ENCODE measurements at regions not wholly inside any gene's neighbourhood (a gene's known extent, or its start where the extent isn't known, plus 50 kb on each side); places are given as distances from the start of the nearest gene placed in this dataset.

DNA sequence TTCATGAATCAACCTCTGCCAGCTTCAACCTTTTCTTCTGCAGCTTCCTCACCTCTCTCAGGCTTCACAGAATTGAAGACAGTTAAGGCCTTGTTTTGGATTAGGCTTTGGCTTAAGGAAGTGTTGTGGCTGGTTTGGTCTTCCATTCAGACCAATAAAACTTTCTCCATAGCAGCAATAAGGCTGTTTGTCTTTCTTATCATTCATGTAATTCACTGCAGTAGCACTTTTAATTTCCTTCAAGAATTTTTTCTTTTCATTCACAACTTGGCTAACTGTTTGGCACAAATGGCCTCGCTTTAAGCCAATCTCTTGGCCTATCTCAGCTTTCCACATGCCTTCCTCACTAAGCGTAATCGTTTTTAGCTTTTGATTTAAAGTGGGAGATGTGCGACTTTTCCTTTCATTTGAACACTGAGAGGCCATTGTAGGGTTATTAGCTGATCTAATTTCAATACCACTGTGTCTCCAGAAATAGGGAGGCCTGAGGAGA is 229.5 kb downstream of the IPO8 start:
- H3K4me1 ChIP-seq (ENCODE audit: insufficient read depth, low read length), result no peaks in the 10 kb centered on the region
- no peaks in the 10 kb centered on the region for H3K79me2 ChIP-seq (ENCODE audit: low read length)
- no peaks in the 10 kb centered on the region for H3K9me3 ChIP-seq (ENCODE audit: low read length)
- H3K9me2 ChIP-seq (replicated peaks; ENCODE audit: low read length), result no peaks in the 10 kb centered on the region
- TF ChIP-seq EZH2phosphoT487 (IDR thresholded peaks at IDR 0.05; ENCODE audit: borderline replicate concordance, low read length) (no peak), EZH2 (IDR thresholded peaks at IDR 0.05; ENCODE audit: low read length, unreplicated experiment) (no peak)
- TF ChIP-seq, protein P1, sequence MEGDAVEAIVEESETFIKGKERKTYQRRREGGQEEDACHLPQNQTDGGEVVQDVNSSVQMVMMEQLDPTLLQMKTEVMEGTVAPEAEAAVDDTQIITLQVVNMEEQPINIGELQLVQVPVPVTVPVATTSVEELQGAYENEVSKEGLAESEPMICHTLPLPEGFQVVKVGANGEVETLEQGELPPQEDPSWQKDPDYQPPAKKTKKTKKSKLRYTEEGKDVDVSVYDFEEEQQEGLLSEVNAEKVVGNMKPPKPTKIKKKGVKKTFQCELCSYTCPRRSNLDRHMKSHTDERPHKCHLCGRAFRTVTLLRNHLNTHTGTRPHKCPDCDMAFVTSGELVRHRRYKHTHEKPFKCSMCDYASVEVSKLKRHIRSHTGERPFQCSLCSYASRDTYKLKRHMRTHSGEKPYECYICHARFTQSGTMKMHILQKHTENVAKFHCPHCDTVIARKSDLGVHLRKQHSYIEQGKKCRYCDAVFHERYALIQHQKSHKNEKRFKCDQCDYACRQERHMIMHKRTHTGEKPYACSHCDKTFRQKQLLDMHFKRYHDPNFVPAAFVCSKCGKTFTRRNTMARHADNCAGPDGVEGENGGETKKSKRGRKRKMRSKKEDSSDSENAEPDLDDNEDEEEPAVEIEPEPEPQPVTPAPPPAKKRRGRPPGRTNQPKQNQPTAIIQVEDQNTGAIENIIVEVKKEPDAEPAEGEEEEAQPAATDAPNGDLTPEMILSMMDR (conservative IDR thresholded peaks at IDR 0.05; ENCODE audit: low read depth, low read length), result no peak
- no peak overlapping the region for H2AFZ ChIP-seq (ENCODE audit: low read length)
- H4K20me1 ChIP-seq (ENCODE audit: low read length), result no peaks in the 10 kb centered on the region
- intact Hi-C loops (cut with micrococcal nuclease), result no loop called here
- ATAC-seq, result no peak
- H3K4me2 ChIP-seq (ENCODE audit: low read length), result no peak overlapping the region
- H3K27me3 ChIP-seq (ENCODE audit: low read length), result no peaks in the 10 kb centered on the region
- CTCF ChIA-PET, result no interaction called here
- H3K36me3 ChIP-seq (ENCODE audit: low read depth, low read length), result no peaks in the 10 kb centered on the region
- H3F3A ChIP-seq (ENCODE audit: low read length, unreplicated experiment), result no peaks in the 10 kb centered on the region
- H3K27ac ChIP-seq (ENCODE audit: low read length), result no peak overlapping the region
- no peak for DNase-seq
- BruUV-seq (replicated peaks), result no TSS peak
- no peak overlapping the region for H3K4me3 ChIP-seq (ENCODE audit: low read length)
- POLR2A ChIA-PET (ENCODE audit: unreplicated experiment), result no interaction called here
- no peak overlapping the region for H3K9ac ChIP-seq (ENCODE audit: low read length)

GRCh38 chr12:30463636-30464035 is 232.0 kb downstream of the IPO8 start:
- no peak for TF ChIP-seq EZH2phosphoT487 (IDR thresholded peaks at IDR 0.05; ENCODE audit: borderline replicate concordance, low read length)
- Histone ChIP-seq H3F3A (ENCODE audit: low read length, unreplicated experiment) (no peaks in the 10 kb centered on the region), H3K36me3 (ENCODE audit: low read depth, low read length) (no peaks in the 10 kb centered on the region), H3K4me2 (ENCODE audit: low read length) (no peak overlapping the region), H4K20me1 (ENCODE audit: low read length) (no peaks in the 10 kb centered on the region), H3K27ac (ENCODE audit: low read length) (no peak overlapping the region), H3K9ac (ENCODE audit: low read length) (no peak overlapping the region), H3K79me2 (ENCODE audit: low read length) (no peaks in the 10 kb centered on the region), H3K9me3 (ENCODE audit: low read length) (no peaks in the 10 kb centered on the region), H3K27me3 (ENCODE audit: low read length) (no peaks in the 10 kb centered on the region), H2AFZ (ENCODE audit: low read length) (no peak overlapping the region), H3K4me1 (ENCODE audit: insufficient read depth, low read length) (no peaks in the 10 kb centered on the region), H3K4me3 (ENCODE audit: low read length) (no peak overlapping the region), H3K9me2 (replicated peaks; ENCODE audit: low read length) (no peaks in the 10 kb centered on the region)
- no peak for DNase-seq
- ChIA-PET POLR2A (ENCODE audit: unreplicated experiment) (no interaction called here), CTCF (no interaction called here)
- no peak for ATAC-seq
- BruUV-seq (replicated peaks), result no TSS peak
- intact Hi-C loops (cut with micrococcal nuclease), result no loop called here

DNA sequence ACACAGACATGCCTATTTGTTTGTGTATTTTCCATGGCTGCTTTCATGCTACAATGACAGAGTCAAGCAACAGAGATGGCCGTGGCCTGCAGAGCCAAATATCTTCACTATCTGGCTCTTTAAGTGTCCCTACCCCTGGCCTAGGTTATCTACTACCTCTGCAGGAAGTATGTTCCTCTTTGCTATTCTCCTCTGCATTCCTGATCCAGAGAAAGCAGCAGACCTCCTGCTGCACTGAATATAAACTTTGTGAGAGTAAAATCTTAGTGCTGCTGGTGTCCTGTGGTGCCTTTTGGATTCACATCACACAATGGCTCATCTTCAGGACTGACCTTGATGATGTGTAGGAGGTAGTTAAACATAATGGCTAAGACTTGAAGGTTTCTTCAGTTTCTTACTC is 233.4 kb downstream of the IPO8 start:
- Histone ChIP-seq H3K9ac (ENCODE audit: low read length) (no peak overlapping the region), H3K27ac (ENCODE audit: low read length) (no peak overlapping the region), H3K79me2 (ENCODE audit: low read length) (no peaks in the 10 kb centered on the region), H3K9me3 (ENCODE audit: low read length) (no peaks in the 10 kb centered on the region), H3K4me2 (ENCODE audit: low read length) (no peak overlapping the region), H2AFZ (ENCODE audit: low read length) (no peak overlapping the region), H3K4me1 (ENCODE audit: insufficient read depth, low read length) (peaks cover 3% of the 10 kb centered on the region), H3K27me3 (ENCODE audit: low read length) (no peaks in the 10 kb centered on the region), H3F3A (ENCODE audit: low read length, unreplicated experiment) (no peaks in the 10 kb centered on the region), H3K36me3 (ENCODE audit: low read depth, low read length) (no peaks in the 10 kb centered on the region), H3K4me3 (ENCODE audit: low read length) (no peak overlapping the region), H3K9me2 (replicated peaks; ENCODE audit: low read length) (no peaks in the 10 kb centered on the region), H4K20me1 (ENCODE audit: low read length) (no peaks in the 10 kb centered on the region)
- TF ChIP-seq EZH2 (IDR thresholded peaks at IDR 0.05; ENCODE audit: low read length, unreplicated experiment) (no peak), EZH2phosphoT487 (IDR thresholded peaks at IDR 0.05; ENCODE audit: borderline replicate concordance, low read length) (no peak)
- TF ChIP-seq, protein P1 (conservative IDR thresholded peaks at IDR 0.05; ENCODE audit: low read depth, low read length), result no peak
- ATAC-seq, result no peak
- intact Hi-C loops (cut with micrococcal nuclease), result no loop called here
- no peak for DNase-seq
- BruUV-seq (replicated peaks), result no TSS peak
- ChIA-PET POLR2A (ENCODE audit: unreplicated experiment) (no interaction called here), CTCF (no interaction called here)
